CD4-positive, alpha-beta memory T cell (primary cell): ENCODE measurements at regions not wholly inside any gene's neighbourhood (a gene's known extent, or its start where the extent isn't known, plus 50 kb on each side); places are given as distances from the start of the nearest gene placed in this dataset.

ENCODE experiments used
- CTCF ChIA-PET: fragments of 350-600 bp; sonication (Branson Sonifier 250); formaldehyde crosslinking; loops from one replicate; lab custom pipeline; 2021; ENCODE audit warnings: inconsistent platforms; ENCODE audit not compliant: partially characterized antibody; lab: Charles Lee
- POLR2A ChIA-PET: fragments of 350-600 bp; sonication (Branson Sonifier 250); formaldehyde crosslinking; loops from one replicate; lab custom pipeline; 2021; ENCODE audit not compliant: partially characterized antibody; lab: Charles Lee
- DNase-seq, 5 donors: peaks; one replicate each; pipeline versions ENCODE4 v3.0.0 to v3.0.0-alpha.2; 2020 to 2022; ENCODE audit warnings: mixed read lengths in 1 of 5
- H3K27ac ChIP-seq: one replicate; pipeline ENCODE4 v1.7.0; 2013; ENCODE audit warnings: low read depth, low read length
- H3K27me3 ChIP-seq: 2 replicates; pipeline ENCODE4 v1.7.0; 2013; ENCODE audit warnings: mild to moderate bottlenecking, low read length, moderate library complexity; ENCODE audit not compliant: insufficient read depth
- H3K36me3 ChIP-seq: 2 replicates; pipeline ENCODE4 v1.7.0; 2013; ENCODE audit warnings: mild to moderate bottlenecking, low read length, moderate library complexity; ENCODE audit not compliant: insufficient read depth
- H3K4me1 ChIP-seq: 2 replicates; pipeline ENCODE4 v1.7.0; 2013; ENCODE audit warnings: mild to moderate bottlenecking, low read length, moderate library complexity; ENCODE audit not compliant: insufficient read depth
- H3K4me3 ChIP-seq, 2 donors: one replicate each; pipeline ENCODE4 v1.7.0; 2013; ENCODE audit warnings: low read length in 2 of 2, mild to moderate bottlenecking in 1 of 2
- H3K9me3 ChIP-seq, 2 donors: one replicate each; pipeline ENCODE4 v1.7.0; 2013; ENCODE audit warnings: low read length in 2 of 2, control low read depth in 1 of 2; ENCODE audit not compliant: control insufficient read depth in 1 of 2
- H3K27ac Mint-ChIP-seq, 7 donors: one replicate each; pipeline ENCODE4 v1.8.0; 2020 to 2021; ENCODE audit warnings: mixed read lengths in 7 of 7, mild to moderate bottlenecking in 6 of 7, inconsistent platforms in 3 of 7, moderate library complexity in 3 of 7
- H3K27me3 Mint-ChIP-seq, 2 donors: one replicate each; pipeline ENCODE4 v1.8.0; 2020 to 2021; ENCODE audit warnings: mixed read lengths in 2 of 2
- H3K36me3 Mint-ChIP-seq, 2 donors: one replicate each; pipeline ENCODE4 v1.8.0; 2020 to 2021; ENCODE audit warnings: mixed read lengths in 2 of 2, inconsistent platforms in 1 of 2, mild to moderate bottlenecking in 1 of 2
- H3K4me1 Mint-ChIP-seq, 4 donors: one replicate each; pipeline ENCODE4 v1.8.0; 2020 to 2021; ENCODE audit warnings: mixed read lengths in 4 of 4, mild to moderate bottlenecking in 1 of 4
- H3K4me3 Mint-ChIP-seq, 8 donors: one replicate each; pipeline ENCODE4 v1.8.0; 2020 to 2021; ENCODE audit warnings: mixed read lengths in 8 of 8, mild to moderate bottlenecking in 7 of 8, moderate library complexity in 6 of 8, inconsistent platforms in 3 of 8
- H3K9me3 Mint-ChIP-seq, 8 donors: one replicate each; pipeline ENCODE4 v1.8.0; 2020 to 2021; ENCODE audit warnings: mixed read lengths in 8 of 8, mild to moderate bottlenecking in 5 of 8, inconsistent platforms in 3 of 8, moderate library complexity in 1 of 8
- intact Hi-C: fragments of 100-400 bp; cut with micrococcal nuclease; formaldehyde crosslinking; loops from one replicate; pipeline ENCODE4 v1.15.1; 2023

GRCh38 chr10:4617589-4617988 lies 208.4 kb upstream of the AKR1E2 start:
- no peak for DNase-seq
- POLR2A ChIA-PET, result no interaction called here
- Histone ChIP-seq H3K9me3 (no peaks in the 10 kb centered on the region), H3K36me3 (no peaks in the 10 kb centered on the region), H3K4me1 (no peaks in the 10 kb centered on the region), H3K4me3 (no peak overlapping the region), H3K27ac (no peak overlapping the region), H3K27me3 (no peaks in the 10 kb centered on the region)
- H3K4me3 Mint-ChIP-seq, result no peak overlapping the region
- CTCF ChIA-PET, result no interaction called here
- peaks cover 0 to 35% (median 28%) of the 10 kb centered on the region in 8 donors for H3K9me3 Mint-ChIP-seq
- no peaks in the 10 kb centered on the region for H3K4me1 Mint-ChIP-seq
- H3K36me3 Mint-ChIP-seq, result peaks cover 0 to 3% of the 10 kb centered on the region in 2 donors
- no peak overlapping the region for H3K27ac Mint-ChIP-seq
- H3K27me3 Mint-ChIP-seq, result peaks cover 5 to 9% of the 10 kb centered on the region in 2 donors
- intact Hi-C loops, result no loop called here

GRCh38 chr10:4615042-4615441 lies 211.0 kb upstream of the AKR1E2 start:
- Histone ChIP-seq H3K4me1 (no peaks in the 10 kb centered on the region), H3K4me3 (no peak overlapping the region), H3K9me3 (no peaks in the 10 kb centered on the region), H3K27ac (no peak overlapping the region), H3K27me3 (no peaks in the 10 kb centered on the region), H3K36me3 (no peaks in the 10 kb centered on the region)
- Mint-ChIP-seq H3K36me3 (peaks cover 0 to 3% of the 10 kb centered on the region in 2 donors), H3K9me3 (peaks cover 0 to 35% (median 28%) of the 10 kb centered on the region in 8 donors), H3K4me1 (no peaks in the 10 kb centered on the region), H3K4me3 (no peak overlapping the region), H3K27ac (no peak overlapping the region), H3K27me3 (peaks cover 5 to 9% of the 10 kb centered on the region in 2 donors)
- ChIA-PET CTCF (no interaction called here), POLR2A (no interaction called here)
- intact Hi-C loops, result no loop called here
- DNase-seq, result no peak

GRCh38 chr10:4609251-4609650 lies 216.8 kb upstream of the AKR1E2 start:
- H3K36me3 Mint-ChIP-seq, result no peaks in the 10 kb centered on the region
- intact Hi-C loops, result no loop called here

DNA sequence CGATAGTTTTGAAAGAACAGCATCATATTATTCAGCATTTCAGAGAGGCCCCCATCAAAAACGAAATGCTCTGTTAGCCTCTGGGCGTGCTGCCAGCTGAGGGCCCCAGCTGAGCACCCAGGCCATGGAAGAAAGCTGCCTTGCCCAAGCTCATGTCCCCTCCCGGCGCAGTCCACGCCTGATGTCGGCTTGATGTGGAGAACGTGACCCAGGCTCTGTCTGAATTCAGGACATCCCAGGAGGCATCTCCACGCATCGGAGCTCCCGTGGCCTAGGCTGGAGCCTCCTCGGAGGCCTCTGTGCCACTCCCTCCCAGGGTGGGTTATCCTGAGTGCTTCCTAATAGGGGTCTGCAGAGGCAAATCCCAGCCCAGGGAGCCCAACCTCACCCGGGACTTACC lies 218.3 kb upstream of the AKR1E2 start:
- H3K36me3 ChIP-seq, result no peaks in the 10 kb centered on the region
- no peaks in the 10 kb centered on the region for H3K9me3 Mint-ChIP-seq
- H3K27ac Mint-ChIP-seq, result no peak overlapping the region
- no peaks in the 10 kb centered on the region for H3K36me3 Mint-ChIP-seq
- H3K4me3 Mint-ChIP-seq, result no peak overlapping the region
- no peaks in the 10 kb centered on the region for H3K4me1 ChIP-seq
- H3K4me1 Mint-ChIP-seq, result no peaks in the 10 kb centered on the region
- POLR2A ChIA-PET, result no interaction called here
- CTCF ChIA-PET, result no interaction called here
- H3K9me3 ChIP-seq, result no peaks in the 10 kb centered on the region
- peaks cover 0 to 2% of the 10 kb centered on the region in 2 donors for H3K27me3 Mint-ChIP-seq
- intact Hi-C loops, result no loop called here
- H3K27ac ChIP-seq, result no peak overlapping the region
- no peak for DNase-seq
- H3K27me3 ChIP-seq, result no peaks in the 10 kb centered on the region
- no peak overlapping the region for H3K4me3 ChIP-seq

More at GRCh38 chr10:4609251-4609650, 216.8 kb upstream of the AKR1E2 start:
- ChIA-PET POLR2A (no interaction called here), CTCF (no interaction called here)
- no peaks in the 10 kb centered on the region for H3K27me3 ChIP-seq
- no peak overlapping the region for H3K27ac Mint-ChIP-seq
- H3K9me3 Mint-ChIP-seq, result peaks cover 0 to 4% (median 1%) of the 10 kb centered on the region in 8 donors
- no peak overlapping the region for H3K4me3 Mint-ChIP-seq
- H3K4me1 Mint-ChIP-seq, result no peaks in the 10 kb centered on the region
- no peaks in the 10 kb centered on the region for H3K36me3 ChIP-seq
- no peak overlapping the region for H3K27ac ChIP-seq
- H3K27me3 Mint-ChIP-seq, result peaks cover 2% of the 10 kb centered on the region in 2 donors
- no peaks in the 10 kb centered on the region for H3K9me3 ChIP-seq
- no peaks in the 10 kb centered on the region for H3K4me1 ChIP-seq
- no peak for DNase-seq
- H3K4me3 ChIP-seq, result no peak overlapping the region

DNA sequence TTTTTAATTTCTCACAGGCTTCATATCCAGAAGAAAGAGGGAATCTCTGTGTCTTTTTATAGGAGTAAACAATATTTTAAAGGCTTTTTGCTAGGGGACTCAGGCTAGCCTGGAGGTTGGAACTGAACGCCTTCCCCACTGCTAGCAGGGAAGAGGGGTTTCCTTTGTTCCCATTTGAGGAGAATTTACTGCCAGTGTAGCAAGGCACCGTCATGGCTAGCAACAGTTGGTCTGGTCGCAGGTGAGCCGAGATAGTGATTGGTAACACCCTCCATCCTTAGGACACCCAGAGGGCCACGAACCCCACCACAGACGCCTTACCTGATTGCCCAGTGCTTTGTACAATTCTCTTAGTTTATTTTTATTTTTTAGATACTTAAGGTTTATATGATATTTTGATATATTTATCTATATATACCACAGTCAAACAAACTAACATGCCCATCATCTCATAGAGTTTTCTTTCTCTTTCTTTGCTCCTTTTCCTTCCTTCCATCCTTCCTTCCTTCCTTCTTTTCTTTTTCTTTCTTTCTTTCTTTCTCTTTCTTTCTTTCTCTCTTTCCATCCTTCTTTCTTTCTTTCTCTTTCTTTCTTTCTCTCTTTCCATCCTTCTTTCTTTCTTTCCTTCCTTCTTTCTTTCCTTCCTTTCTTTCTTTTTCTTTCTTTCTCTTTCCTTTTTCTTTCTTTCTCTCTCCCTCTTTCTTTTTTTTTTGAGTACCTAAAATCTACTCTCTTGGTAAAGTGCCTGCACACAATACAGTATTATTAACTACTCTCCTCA lies 219.0 kb upstream of the AKR1E2 start:
- intact Hi-C loops, result no loop called here
- Histone ChIP-seq H3K27me3 (no peaks in the 10 kb centered on the region), H3K36me3 (no peaks in the 10 kb centered on the region), H3K9me3 (no peaks in the 10 kb centered on the region), H3K27ac (no peak overlapping the region), H3K4me1 (no peaks in the 10 kb centered on the region), H3K4me3 (no peak overlapping the region)
- ChIA-PET POLR2A (no interaction called here), CTCF (no interaction called here)
- H3K4me1 Mint-ChIP-seq, result no peaks in the 10 kb centered on the region
- H3K27me3 Mint-ChIP-seq, result peaks cover 0 to 2% of the 10 kb centered on the region in 2 donors
- no peak overlapping the region for H3K4me3 Mint-ChIP-seq
- H3K9me3 Mint-ChIP-seq, result peaks cover 0 to 2% (median 0%) of the 10 kb centered on the region in 8 donors
- DNase-seq, result no peak
- no peaks in the 10 kb centered on the region for H3K36me3 Mint-ChIP-seq
- no peak overlapping the region for H3K27ac Mint-ChIP-seq

- H3K27me3 ChIP-seq, result no peaks in the 10 kb centered on the region
- no peaks in the 10 kb centered on the region for H3K4me1 ChIP-seq
- H3K27ac ChIP-seq, result no peak overlapping the region
- H3K4me3 Mint-ChIP-seq, result no peak overlapping the region
- no peak for DNase-seq
- peaks cover 0 to 4% of the 10 kb centered on the region in 2 donors for H3K36me3 Mint-ChIP-seq
- H3K9me3 ChIP-seq, result no peaks in the 10 kb centered on the region
- H3K4me1 Mint-ChIP-seq, result no peaks in the 10 kb centered on the region
- POLR2A ChIA-PET, result no interaction called here
- peaks cover 0 to 9% (median 4%) of the 10 kb centered on the region in 8 donors for H3K9me3 Mint-ChIP-seq
- CTCF ChIA-PET, result interaction anchor here (1.2 kb wide), 1 partner anchor 9 kb away, joined by 3 read pairs; no protein-coding TSS in a partner anchor
- peak overlapping the region in 1 of 7 donors; percentile 5 for H3K27ac Mint-ChIP-seq
- intact Hi-C loops, result no loop called here
- H3K4me3 ChIP-seq, result no peak overlapping the region
- H3K36me3 ChIP-seq, result no peaks in the 10 kb centered on the region
- peaks cover 0 to 2% of the 10 kb centered on the region in 2 donors for H3K27me3 Mint-ChIP-seq
Observed at GRCh38 chr10:4602764-4603491, 223.1 kb upstream of the AKR1E2 start.

- CTCF ChIA-PET, result no interaction called here
- Histone ChIP-seq H3K27me3 (no peaks in the 10 kb centered on the region), H3K9me3 (no peaks in the 10 kb centered on the region), H3K36me3 (no peaks in the 10 kb centered on the region), H3K4me1 (no peaks in the 10 kb centered on the region), H3K27ac (no peak overlapping the region), H3K4me3 (no peak overlapping the region)
- POLR2A ChIA-PET, result no interaction called here
- Mint-ChIP-seq H3K4me3 (no peak overlapping the region), H3K4me1 (no peaks in the 10 kb centered on the region), H3K27ac (no peak overlapping the region), H3K9me3 (peaks cover 0 to 9% (median 4%) of the 10 kb centered on the region in 8 donors), H3K36me3 (peaks cover 0 to 4% of the 10 kb centered on the region in 2 donors), H3K27me3 (peaks cover 0 to 3% of the 10 kb centered on the region in 2 donors)
- DNase-seq, result no peak
- intact Hi-C loops, result no loop called here
Observed at GRCh38 chr10:4599471-4599870, 226.5 kb upstream of the AKR1E2 start.
